ENCODE measurements at regions not wholly inside any gene's neighbourhood (a gene's known extent, or its start where the extent isn't known, plus 50 kb on each side); places are given as distances from the start of the nearest gene placed in this dataset.
A peak's percentile ranks its signal among the peaks of the same experiment; 100 is the strongest.

- no peak for DNase-seq (ENCODE audit: low spot score)
These were observed 88.7 kb downstream of the NR1D2 start for GRCh38 chr3:24033818-24034217.

DNA sequence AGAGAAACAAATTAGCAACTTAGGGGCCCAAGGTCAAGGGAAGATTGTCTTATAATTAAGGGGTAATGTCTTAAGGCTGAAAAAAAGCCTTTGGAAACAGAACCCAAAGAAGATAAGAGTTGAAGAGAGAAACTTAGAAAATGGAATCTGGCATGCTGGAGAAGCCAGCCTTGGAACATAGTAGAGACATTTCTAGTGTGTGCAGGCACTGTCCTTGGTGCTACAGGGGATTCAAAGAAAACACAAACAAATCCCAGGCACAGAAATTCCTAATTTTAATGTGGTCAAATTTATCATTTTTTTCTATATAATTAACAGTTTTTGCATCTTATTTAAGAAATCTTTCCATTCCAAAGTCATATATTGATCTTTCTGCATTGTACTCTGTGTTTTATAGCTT, 89.4 kb downstream of the NR1D2 start:
- no peak for DNase-seq (ENCODE audit: low spot score)

- no peak for DNase-seq (ENCODE audit: low spot score)
These were observed 92.9 kb downstream of the NR1D2 start for GRCh38 chr3:24037971-24038370.

DNA sequence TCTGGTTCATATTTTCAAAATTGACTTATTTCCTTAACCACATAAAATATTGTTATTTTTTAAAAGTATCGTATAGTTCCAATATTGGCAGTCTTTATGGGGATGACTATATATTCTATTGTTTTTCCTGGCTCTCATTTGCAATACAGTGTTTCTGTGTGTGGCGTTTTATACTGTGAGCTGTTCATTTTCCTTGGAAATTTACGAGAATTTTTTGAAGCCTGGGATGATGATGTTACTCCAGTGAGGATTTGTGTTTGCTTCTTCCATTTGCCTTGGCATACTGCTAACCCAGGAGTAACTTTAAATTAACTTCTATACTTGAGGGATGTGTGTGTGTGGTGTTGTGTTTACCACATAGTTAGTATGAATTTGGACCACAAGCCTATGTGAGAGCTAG, 95.2 kb downstream of the NR1D2 start:
- DNase-seq (ENCODE audit: low spot score), result no peak

DNA sequence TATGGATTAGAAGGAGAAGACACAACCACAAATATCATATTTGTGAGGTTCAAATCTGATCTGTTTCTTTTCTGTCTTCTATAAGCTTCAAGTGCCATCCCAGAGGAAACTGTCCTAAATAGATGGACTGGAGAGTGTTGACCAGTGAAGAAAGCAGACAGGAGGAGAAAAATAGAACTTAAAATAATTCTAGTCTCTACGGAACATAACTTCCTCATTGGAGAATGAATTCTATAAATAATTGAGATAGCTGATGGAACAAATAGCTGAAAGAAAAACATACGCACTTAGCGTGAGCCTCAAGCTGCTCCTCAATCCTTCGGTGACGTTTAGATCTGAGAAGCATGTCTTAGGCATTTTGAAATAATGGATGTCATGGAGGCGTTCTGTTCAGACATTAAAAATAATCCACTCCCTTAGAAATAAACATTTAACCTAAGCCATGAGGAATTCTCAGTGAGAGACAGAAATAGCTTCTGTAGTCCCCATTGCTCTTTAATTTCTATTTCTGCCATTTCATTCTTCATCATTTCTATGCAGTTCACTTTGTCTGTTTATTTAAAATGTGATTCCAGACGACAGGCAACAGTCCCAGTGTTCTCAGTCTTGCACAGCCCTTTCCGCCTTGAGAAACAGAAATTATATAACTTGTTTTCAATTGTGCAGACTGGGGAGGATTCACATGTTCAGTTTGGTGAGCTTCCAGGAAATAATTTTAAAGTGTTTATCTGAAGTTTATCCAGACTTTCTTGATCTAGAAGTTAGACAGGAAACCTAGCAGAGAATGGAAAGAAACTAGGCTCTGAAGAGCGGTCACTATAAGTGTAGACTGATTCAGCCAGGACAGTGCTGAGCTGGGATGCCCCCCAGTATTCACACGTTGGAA, 97.3 kb downstream of the NR1D2 start:
- peak; percentile 49 for DNase-seq (ENCODE audit: low spot score)

DNA sequence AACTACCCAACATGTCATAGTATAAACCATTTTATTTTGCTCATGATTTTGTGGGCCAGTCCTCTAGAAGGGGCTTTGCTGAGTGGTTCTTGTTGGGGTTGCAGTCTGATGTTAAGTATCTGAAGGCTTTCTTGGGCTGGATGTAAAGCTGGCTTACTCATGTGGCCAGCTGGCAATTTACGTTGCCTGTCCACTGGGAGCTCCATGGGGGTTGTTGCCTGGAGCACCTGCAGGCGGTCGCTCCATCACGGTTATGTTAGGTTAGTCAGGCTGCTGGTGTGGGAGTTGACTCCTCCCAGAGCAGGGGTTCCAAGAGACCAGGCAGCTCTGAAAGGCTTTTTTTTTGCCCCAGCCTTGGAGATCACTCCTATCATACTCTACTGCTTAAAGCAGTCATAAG, 98.1 kb downstream of the NR1D2 start:
- no peak for DNase-seq (ENCODE audit: low spot score)

DNA sequence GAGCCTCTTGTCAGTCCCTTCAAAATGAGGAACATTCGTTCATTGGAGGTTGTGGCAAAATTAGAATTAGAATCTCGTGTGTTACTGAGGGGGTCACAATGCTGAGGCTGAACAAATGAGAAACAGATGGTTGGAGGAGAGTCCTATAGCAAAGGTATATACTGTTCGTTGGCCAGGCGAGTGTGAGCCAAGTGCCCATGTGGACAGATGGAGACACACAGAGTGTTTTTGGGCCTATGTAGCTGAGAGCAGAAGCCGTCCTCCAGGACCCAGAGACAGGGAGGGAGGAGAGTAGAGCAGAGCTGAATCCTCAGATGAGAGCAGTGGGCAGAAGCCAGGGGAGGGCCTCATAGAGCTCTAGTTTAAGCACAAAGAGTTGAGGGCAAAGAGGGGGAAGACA, 98.9 kb downstream of the NR1D2 start:
- no peak for DNase-seq (ENCODE audit: low spot score)

- DNase-seq (ENCODE audit: low spot score), result no peak
These were observed 101.1 kb downstream of the NR1D2 start for GRCh38 chr3:24046214-24046613.

- DNase-seq (ENCODE audit: low spot score), result no peak
These were observed 102.4 kb downstream of the NR1D2 start for GRCh38 chr3:24047513-24047912.

DNA sequence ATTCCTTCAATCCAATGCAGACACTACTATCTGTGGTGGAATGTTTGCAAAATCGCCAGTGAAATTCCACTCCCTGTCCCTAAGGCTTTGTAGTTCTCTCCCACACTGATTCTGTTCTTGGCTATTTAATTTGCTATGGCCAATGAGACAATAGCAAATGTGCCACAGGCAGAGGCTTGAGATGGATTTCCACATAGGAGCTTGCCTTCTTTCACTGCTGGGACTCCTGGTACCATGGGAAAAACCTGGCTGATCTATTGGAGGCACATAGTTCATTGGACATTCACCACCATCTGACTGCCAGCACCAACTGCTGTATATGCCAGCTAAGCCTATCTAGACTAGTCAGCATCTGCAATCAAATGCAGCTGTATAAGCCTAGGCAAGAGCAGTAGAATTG, 103.8 kb downstream of the NR1D2 start:
- no peak for DNase-seq (ENCODE audit: low spot score)

GRCh38 chr3:24052446-24052845, 107.4 kb downstream of the NR1D2 start:
- no peak for DNase-seq (ENCODE audit: low spot score)

DNA sequence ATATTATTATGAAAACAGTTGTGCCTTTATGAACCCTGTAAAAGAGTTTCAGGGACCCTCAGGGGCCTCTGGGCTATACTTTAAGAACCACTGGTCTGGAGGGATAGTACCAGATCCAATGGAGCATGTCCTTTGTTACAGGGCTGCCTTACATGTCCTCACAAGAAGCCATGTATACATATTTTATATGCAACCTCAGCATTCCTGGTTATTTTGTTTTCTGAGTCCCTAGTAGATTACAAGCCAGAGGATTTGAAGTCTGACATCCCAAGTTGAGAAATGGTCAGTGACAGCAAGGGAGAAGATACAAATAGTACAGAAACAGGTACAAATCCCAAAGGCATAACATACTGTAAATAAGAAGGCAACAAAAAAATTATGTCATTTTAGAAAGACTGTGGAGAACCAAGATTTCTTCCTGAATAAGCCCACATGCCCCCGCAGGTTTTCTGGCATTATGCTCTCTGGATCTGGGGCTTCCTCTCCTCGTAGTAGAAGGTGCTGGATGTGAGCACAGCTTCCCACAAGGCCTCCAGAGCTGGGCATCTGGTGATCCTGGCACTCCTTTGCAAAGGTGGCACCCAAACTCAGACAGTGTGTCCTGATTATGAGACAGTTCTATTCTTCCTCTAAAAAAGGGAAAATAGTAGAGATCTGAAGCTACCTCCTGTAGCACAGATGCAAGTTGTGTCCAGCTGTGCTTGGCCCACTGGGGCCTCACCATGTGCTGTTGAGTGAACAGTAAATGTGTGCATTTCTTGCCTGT, 114.0 kb downstream of the NR1D2 start:
- DNase-seq (ENCODE audit: low spot score), result no peak

DNA sequence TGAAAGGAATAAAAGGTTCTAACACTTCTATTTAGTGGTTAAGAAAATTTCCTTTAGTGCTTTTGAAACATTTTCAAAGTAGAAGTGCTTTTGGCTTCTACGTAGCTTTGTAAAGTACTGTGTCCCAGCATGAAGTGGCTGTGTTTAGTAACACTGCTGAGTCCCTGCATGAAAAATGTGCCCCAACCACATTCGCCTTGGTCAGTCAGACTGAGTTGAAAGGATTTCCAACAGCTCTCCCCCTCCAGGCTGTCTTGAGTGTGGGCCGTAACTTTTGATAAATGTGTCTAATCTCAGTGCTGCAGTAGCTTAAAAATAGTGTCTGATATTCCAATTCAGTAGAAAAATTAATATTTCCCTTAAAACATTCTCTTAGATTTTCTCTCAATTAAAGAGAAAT, 115.0 kb downstream of the NR1D2 start:
- DNase-seq (ENCODE audit: low spot score), result peak; percentile 67

DNA sequence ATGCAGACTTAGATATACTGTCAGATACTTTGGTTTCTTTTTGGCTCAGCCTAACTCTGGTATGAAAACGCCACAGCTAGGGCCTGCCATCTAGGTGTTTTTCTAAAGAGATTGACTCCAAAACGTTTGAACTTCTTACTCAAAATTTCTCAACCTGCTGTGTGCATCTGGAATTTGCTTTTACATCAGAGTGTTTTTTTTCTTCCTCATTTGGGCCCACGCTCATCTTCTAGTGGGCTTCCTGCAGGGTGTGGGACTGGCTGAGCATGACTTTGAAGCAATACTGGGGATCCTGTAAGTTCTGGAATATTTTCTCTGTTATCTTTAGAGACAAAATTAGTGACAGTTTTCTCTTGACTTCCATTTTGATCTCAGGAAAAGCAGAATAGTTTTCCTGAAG, 117.8 kb downstream of the NR1D2 start:
- DNase-seq (ENCODE audit: low spot score), result no peak

Data from umbilical cord (tissue), 1 donor.